HEK293 (cell line): ENCODE measurements at regions not wholly inside any gene's neighbourhood (a gene's known extent, or its start where the extent isn't known, plus 50 kb on each side); places are given as distances from the start of the nearest gene placed in this dataset.

ENCODE experiments used
- IKZF3 ChIP-seq: fragments of 450-650 bp; IDR thresholded peaks from 2 replicates; pipeline ENCODE4 v1.5.0; 2018; ENCODE audit warnings: missing biosample characterization, mild to moderate bottlenecking, missing genetic modification characterization, moderate library complexity
- KLF1 ChIP-seq: fragments of 450-650 bp; formaldehyde crosslinking; IDR thresholded peaks from 2 replicates; pipeline ENCODE4 v1.5.1; 2016; ENCODE audit warnings: missing biosample characterization, missing genetic modification characterization
- KLF9 ChIP-seq: fragments of 450-650 bp; formaldehyde crosslinking; IDR thresholded peaks from 2 replicates; pipeline ENCODE4 v1.5.1; 2016; ENCODE audit warnings: missing biosample characterization, missing genetic modification characterization, low read depth
- MZF1 ChIP-seq: fragments of 450-650 bp; formaldehyde crosslinking; IDR thresholded peaks from 2 replicates; pipeline ENCODE4 v1.5.1; 2017; ENCODE audit warnings: missing biosample characterization, missing genetic modification characterization, borderline replicate concordance
- PRDM1 ChIP-seq: fragments of 450-650 bp; formaldehyde crosslinking; IDR thresholded peaks from 2 replicates; pipeline ENCODE4; 2016; ENCODE audit warnings: missing biosample characterization, missing genetic modification characterization
- PRDM10 ChIP-seq: fragments of 450-650 bp; formaldehyde crosslinking; IDR thresholded peaks from 2 replicates; pipeline ENCODE4 v1.5.1; 2016; ENCODE audit warnings: missing biosample characterization, missing genetic modification characterization
- SCRT1 ChIP-seq: fragments of 450-650 bp; formaldehyde crosslinking; IDR thresholded peaks from 2 replicates; pipeline ENCODE4 v1.5.1; 2016; ENCODE audit warnings: missing biosample characterization, missing genetic modification characterization, borderline replicate concordance
- SETDB1 ChIP-seq: IDR thresholded peaks from one replicate; pipeline ENCODE4 v1.6.1; 2017; ENCODE audit warnings: mild to moderate bottlenecking, low read length, moderate library complexity, mixed read lengths; ENCODE audit not compliant: insufficient read length
- SP2 ChIP-seq: fragments of 450-650 bp; formaldehyde crosslinking; IDR thresholded peaks from 2 replicates; pipeline ENCODE4 v1.5.1; 2016; ENCODE audit warnings: missing biosample characterization, missing genetic modification characterization
- TCF7L2 ChIP-seq: IDR thresholded peaks from 2 replicates; pipeline ENCODE4 v1.6.1; 2011; ENCODE audit warnings: low read depth, mild to moderate bottlenecking, inconsistent platforms, low read length, moderate library complexity, borderline replicate concordance
- TRIM28 ChIP-seq: IDR thresholded peaks from 2 replicates; pipeline ENCODE4 v1.6.1; 2011; ENCODE audit warnings: low read length, control low read depth, borderline replicate concordance
- ZBTB11 ChIP-seq: fragments of 450-650 bp; formaldehyde crosslinking; conservative IDR thresholded peaks from 2 replicates; pipeline ENCODE4 v1.5.1; 2016; ENCODE audit warnings: low read depth, missing biosample characterization, missing genetic modification characterization
- ZBTB26 ChIP-seq: fragments of 450-650 bp; formaldehyde crosslinking; optimal IDR thresholded peaks from 2 replicates; pipeline ENCODE3; 2016; ENCODE audit warnings: missing biosample characterization, mild to moderate bottlenecking, missing genetic modification characterization
- ZBTB44 ChIP-seq: fragments of 450-650 bp; IDR thresholded peaks from 2 replicates; pipeline ENCODE4 v1.5.1; 2018; ENCODE audit warnings: missing biosample characterization, mild to moderate bottlenecking, missing genetic modification characterization
- ZFP3 ChIP-seq: fragments of 450-650 bp; formaldehyde crosslinking; IDR thresholded peaks from 2 replicates; pipeline ENCODE4 v1.5.1; 2016; ENCODE audit warnings: low read depth, missing biosample characterization, missing genetic modification characterization
- ZNF169 ChIP-seq: fragments of 450-650 bp; formaldehyde crosslinking; IDR thresholded peaks from 2 replicates; pipeline ENCODE4 v1.5.1; 2016; ENCODE audit warnings: missing biosample characterization, missing genetic modification characterization
- ZNF391 ChIP-seq: fragments of 450-650 bp; formaldehyde crosslinking; IDR thresholded peaks from 2 replicates; pipeline ENCODE4 v1.5.1; 2016; ENCODE audit warnings: low read depth, missing biosample characterization, missing genetic modification characterization, borderline replicate concordance
- ZNF501 ChIP-seq: fragments of 450-650 bp; formaldehyde crosslinking; IDR thresholded peaks from 2 replicates; pipeline ENCODE4 v1.5.1; 2016; ENCODE audit warnings: missing biosample characterization, missing genetic modification characterization
- ZNF692 ChIP-seq: fragments of 450-650 bp; formaldehyde crosslinking; IDR thresholded peaks from 2 replicates; pipeline ENCODE4 v1.5.1; 2016; ENCODE audit warnings: missing biosample characterization, missing genetic modification characterization
- ZNF701 ChIP-seq: fragments of 450-650 bp; formaldehyde crosslinking; IDR thresholded peaks from 2 replicates; pipeline ENCODE4 v1.5.1; 2016; ENCODE audit warnings: missing biosample characterization, missing genetic modification characterization
- ZNF776 ChIP-seq: fragments of 450-650 bp; formaldehyde crosslinking; IDR thresholded peaks from 2 replicates; pipeline ENCODE4 v1.5.0; 2017; ENCODE audit warnings: missing biosample characterization, missing genetic modification characterization, borderline replicate concordance
- ZNF792 ChIP-seq: fragments of 450-650 bp; formaldehyde crosslinking; IDR thresholded peaks from 2 replicates; pipeline ENCODE4 v1.5.1; 2016; ENCODE audit warnings: missing biosample characterization, missing genetic modification characterization
- ZNF837 ChIP-seq: fragments of 450-650 bp; formaldehyde crosslinking; IDR thresholded peaks from 2 replicates; pipeline ENCODE4 v1.5.1; 2016; ENCODE audit warnings: missing biosample characterization, missing genetic modification characterization

GRCh38 chr18:34978953-34979608 is 62.1 kb upstream of the MAPRE2 start (continued):
- TF ChIP-seq ZBTB44 (tag by site-specific recombination) (peak; percentile 82), ZNF701 (tag by site-specific recombination) (no peak), SCRT1 (no peak), TCF7L2 (peak; percentile 96), IKZF3 (peak; percentile 96), ZFP3 (tag by site-specific recombination) (no peak), ZNF776 (tag by site-specific recombination) (no peak), ZBTB11 (tag by site-specific recombination) (0 out of 2 replicates have a peak, but pooled peaks have one; percentile 17), ZNF792 (tag by site-specific recombination) (no peak), ZNF501 (peak; percentile 21), ZBTB26 (tag by site-specific recombination) (no peak), ZNF169 (tag by site-specific recombination) (no peak), ZNF692 (tag by site-specific recombination) (peak; percentile 81; the same call in 1 of the 2 replicates), KLF1 (tag by site-specific recombination) (0 out of 2 replicates have a peak, but pooled peaks have one; percentile 34), MZF1 (tag by site-specific recombination) (0 out of 2 replicates have a peak, but pooled peaks have one; percentile 30), TRIM28 (peak; percentile 100), ZNF391 (peak; percentile 36; the same call in 1 of the 2 replicates), ZNF837 (tag by site-specific recombination) (no peak), KLF9 (peak; percentile 24; the same call in 1 of the 2 replicates), PRDM10 (tag by site-specific recombination) (peak; percentile 92), SP2 (tag by site-specific recombination) (peak; percentile 27; the same call in 1 of the 2 replicates), SETDB1 (peak; percentile 59), PRDM1 (tag by site-specific recombination) (peak; percentile 92)
